ENCODE measurements at regions not wholly inside any gene's neighbourhood (a gene's known extent, or its start where the extent isn't known, plus 50 kb on each side); places are given as distances from the start of the nearest gene placed in this dataset.

- H3K27me3 Mint-ChIP-seq (ENCODE audit: unreplicated experiment), result peaks cover 8% of the 10 kb centered on the region
- TF ChIP-seq, protein P1, sequence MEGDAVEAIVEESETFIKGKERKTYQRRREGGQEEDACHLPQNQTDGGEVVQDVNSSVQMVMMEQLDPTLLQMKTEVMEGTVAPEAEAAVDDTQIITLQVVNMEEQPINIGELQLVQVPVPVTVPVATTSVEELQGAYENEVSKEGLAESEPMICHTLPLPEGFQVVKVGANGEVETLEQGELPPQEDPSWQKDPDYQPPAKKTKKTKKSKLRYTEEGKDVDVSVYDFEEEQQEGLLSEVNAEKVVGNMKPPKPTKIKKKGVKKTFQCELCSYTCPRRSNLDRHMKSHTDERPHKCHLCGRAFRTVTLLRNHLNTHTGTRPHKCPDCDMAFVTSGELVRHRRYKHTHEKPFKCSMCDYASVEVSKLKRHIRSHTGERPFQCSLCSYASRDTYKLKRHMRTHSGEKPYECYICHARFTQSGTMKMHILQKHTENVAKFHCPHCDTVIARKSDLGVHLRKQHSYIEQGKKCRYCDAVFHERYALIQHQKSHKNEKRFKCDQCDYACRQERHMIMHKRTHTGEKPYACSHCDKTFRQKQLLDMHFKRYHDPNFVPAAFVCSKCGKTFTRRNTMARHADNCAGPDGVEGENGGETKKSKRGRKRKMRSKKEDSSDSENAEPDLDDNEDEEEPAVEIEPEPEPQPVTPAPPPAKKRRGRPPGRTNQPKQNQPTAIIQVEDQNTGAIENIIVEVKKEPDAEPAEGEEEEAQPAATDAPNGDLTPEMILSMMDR (IDR thresholded peaks at IDR 0.05; ENCODE audit: partially characterized antibody, unreplicated experiment), result no peak
- H3K36me3 Mint-ChIP-seq (ENCODE audit: unreplicated experiment), result no peaks in the 10 kb centered on the region
- H3K4me3 Mint-ChIP-seq (ENCODE audit: unreplicated experiment), result no peak overlapping the region
- H3K27ac Mint-ChIP-seq (ENCODE audit: unreplicated experiment), result no peak overlapping the region
- H3K9me3 Mint-ChIP-seq (ENCODE audit: unreplicated experiment), result peaks cover 3% of the 10 kb centered on the region
- H3K4me1 Mint-ChIP-seq (ENCODE audit: low read depth, unreplicated experiment), result peaks cover 15% of the 10 kb centered on the region
- DNase-seq, result no peak
These were observed 165.2 kb downstream of the IGLL1 start for GRCh38 chr22:23414727-23415489.

DNA sequence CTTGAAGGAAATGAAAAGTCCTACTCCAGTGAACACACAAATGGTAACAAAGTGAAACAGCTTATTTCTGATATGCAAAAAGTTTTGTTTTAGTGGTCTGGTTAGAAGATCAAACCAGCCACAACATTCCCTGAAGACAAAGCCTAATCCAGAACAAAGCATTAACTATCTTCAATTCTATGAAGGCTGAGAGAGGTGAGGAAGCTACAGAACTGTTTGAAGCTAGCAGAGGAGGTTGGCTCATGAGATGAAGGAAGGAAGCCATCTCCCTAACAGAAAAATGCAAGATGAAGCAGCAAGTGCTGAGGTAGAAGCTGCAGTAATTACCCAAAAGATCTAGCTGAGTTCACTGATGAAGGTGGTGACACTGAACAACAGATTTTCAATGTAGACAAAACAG is 168.4 kb downstream of the IGLL1 start:
- DNase-seq, result no peak
- no peaks in the 10 kb centered on the region for H3K36me3 Mint-ChIP-seq (ENCODE audit: unreplicated experiment)
- no peak overlapping the region for H3K27ac Mint-ChIP-seq (ENCODE audit: unreplicated experiment)
- no peak overlapping the region for H3K4me3 Mint-ChIP-seq (ENCODE audit: unreplicated experiment)
- peaks cover 7% of the 10 kb centered on the region for H3K27me3 Mint-ChIP-seq (ENCODE audit: unreplicated experiment)
- peaks cover 6% of the 10 kb centered on the region for H3K4me1 Mint-ChIP-seq (ENCODE audit: low read depth, unreplicated experiment)
- peaks cover 3% of the 10 kb centered on the region for H3K9me3 Mint-ChIP-seq (ENCODE audit: unreplicated experiment)
- TF ChIP-seq, protein P1 (IDR thresholded peaks at IDR 0.05; ENCODE audit: partially characterized antibody, unreplicated experiment), result no peak

DNA sequence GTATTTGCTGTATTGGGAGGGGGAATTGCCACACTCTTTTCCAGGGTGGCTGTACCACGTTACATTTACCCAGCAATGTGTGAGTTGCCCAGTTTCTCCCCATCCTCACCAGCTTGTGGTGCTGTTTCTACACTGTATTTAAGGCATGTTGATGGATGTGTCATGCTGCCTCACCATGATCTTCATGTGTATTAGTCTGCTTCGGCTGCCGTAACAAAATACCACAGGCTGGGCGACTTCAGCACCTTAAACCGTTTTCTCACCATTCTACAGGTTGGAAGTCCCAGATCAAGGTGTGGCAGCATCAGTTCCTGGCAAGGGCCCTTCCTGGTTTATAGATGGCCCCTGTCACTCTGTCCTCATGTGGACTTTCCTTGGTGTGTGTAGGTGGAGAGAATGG is 169.7 kb downstream of the IGLL1 start:
- Mint-ChIP-seq H3K9me3 (ENCODE audit: unreplicated experiment) (peaks cover 2% of the 10 kb centered on the region), H3K27ac (ENCODE audit: unreplicated experiment) (no peak overlapping the region), H3K4me1 (ENCODE audit: low read depth, unreplicated experiment) (peaks cover 6% of the 10 kb centered on the region), H3K36me3 (ENCODE audit: unreplicated experiment) (no peaks in the 10 kb centered on the region), H3K27me3 (ENCODE audit: unreplicated experiment) (peaks cover 3% of the 10 kb centered on the region), H3K4me3 (ENCODE audit: unreplicated experiment) (no peak overlapping the region)
- TF ChIP-seq, protein P1 (IDR thresholded peaks at IDR 0.05; ENCODE audit: partially characterized antibody, unreplicated experiment), result no peak
- DNase-seq, result no peak

DNA sequence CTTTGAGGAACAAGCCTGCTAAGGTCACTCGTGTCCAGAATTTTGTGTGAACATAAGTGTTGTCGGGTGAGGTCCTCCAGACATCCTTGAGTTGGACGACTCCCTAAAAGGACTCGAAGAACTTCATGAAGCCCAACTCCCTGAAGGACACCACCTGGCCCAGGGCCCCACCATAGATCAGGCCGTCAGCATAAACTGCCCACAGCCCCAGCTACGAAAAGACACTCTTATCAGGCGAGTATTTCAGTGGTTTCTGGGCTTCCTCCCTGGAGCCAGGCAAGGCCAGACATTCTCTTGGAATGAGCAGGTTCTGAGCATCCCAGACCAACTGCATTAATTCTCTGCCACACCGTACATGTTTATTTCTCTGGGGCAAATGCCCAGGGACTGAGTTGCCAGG is 170.1 kb downstream of the IGLL1 start:
- no peak for DNase-seq
- Mint-ChIP-seq H3K4me3 (ENCODE audit: unreplicated experiment) (no peak overlapping the region), H3K27ac (ENCODE audit: unreplicated experiment) (no peak overlapping the region), H3K36me3 (ENCODE audit: unreplicated experiment) (no peaks in the 10 kb centered on the region), H3K27me3 (ENCODE audit: unreplicated experiment) (peaks cover 3% of the 10 kb centered on the region), H3K4me1 (ENCODE audit: low read depth, unreplicated experiment) (peaks cover 6% of the 10 kb centered on the region), H3K9me3 (ENCODE audit: unreplicated experiment) (peaks cover 2% of the 10 kb centered on the region)
- TF ChIP-seq, protein P1 (IDR thresholded peaks at IDR 0.05; ENCODE audit: partially characterized antibody, unreplicated experiment), result no peak

DNA sequence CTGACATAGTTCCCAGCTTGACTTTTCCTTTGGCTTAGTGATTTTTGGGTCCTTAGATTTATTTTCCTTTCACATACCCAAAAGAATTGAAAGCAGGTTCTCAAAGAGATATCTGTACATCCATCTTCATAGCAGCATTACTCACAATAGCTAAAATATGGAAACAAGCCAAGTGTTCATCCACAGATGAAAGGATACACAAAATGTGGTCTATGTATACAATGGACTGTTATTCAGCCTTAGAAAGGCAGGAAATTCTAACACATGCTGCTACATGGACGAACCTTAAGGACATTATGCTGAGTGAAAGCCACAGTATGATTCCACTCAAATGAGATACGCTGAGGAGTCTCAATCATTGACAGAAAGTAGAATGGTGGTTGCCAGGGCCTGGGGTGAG is 171.8 kb downstream of the IGLL1 start:
- H3K27ac Mint-ChIP-seq (ENCODE audit: unreplicated experiment), result no peak overlapping the region
- DNase-seq, result no peak
- TF ChIP-seq, protein P1 (IDR thresholded peaks at IDR 0.05; ENCODE audit: partially characterized antibody, unreplicated experiment), result no peak
- H3K4me3 Mint-ChIP-seq (ENCODE audit: unreplicated experiment), result no peak overlapping the region
- H3K36me3 Mint-ChIP-seq (ENCODE audit: unreplicated experiment), result no peaks in the 10 kb centered on the region
- peaks cover 2% of the 10 kb centered on the region for H3K9me3 Mint-ChIP-seq (ENCODE audit: unreplicated experiment)
- H3K27me3 Mint-ChIP-seq (ENCODE audit: unreplicated experiment), result peaks cover 3% of the 10 kb centered on the region
- H3K4me1 Mint-ChIP-seq (ENCODE audit: low read depth, unreplicated experiment), result peaks cover 6% of the 10 kb centered on the region

All from glutamatergic neuron (in vitro differentiated cells).